ENCODE measurements at regions not wholly inside any gene's neighbourhood (a gene's known extent, or its start where the extent isn't known, plus 50 kb on each side); places are given as distances from the start of the nearest gene placed in this dataset.

DNA sequence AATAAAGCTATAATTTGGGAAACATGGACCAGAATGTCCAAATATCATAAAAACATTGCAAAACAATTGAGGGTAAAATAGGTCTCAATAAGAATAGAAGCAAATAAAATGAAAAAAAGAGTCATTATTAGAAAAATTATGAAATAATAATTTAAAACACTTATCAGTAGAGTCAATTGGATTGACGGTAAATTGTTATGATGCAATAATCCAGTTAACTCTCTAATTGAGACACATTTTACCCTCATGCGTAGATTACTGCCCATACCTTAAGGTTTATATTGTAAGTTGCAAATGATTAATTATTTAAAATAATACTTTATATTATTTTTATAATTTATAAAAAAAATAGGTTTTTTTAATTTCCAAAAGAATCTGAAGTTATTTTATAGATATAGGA is 73.4 kb upstream of the POU1F1 start:
- no peak overlapping the region for H3K4me3 ChIP-seq (ENCODE audit: low read length)
- WGBS: 84% methylated on average over 2 of the region's 2 CpGs
- ATAC-seq: no peak
- intact Hi-C loops (cut with DNase I): loop anchor here in 3 of 4 donors (5.0 to 10.0 kb wide), 2 partner anchors 652 to 655 kb away; no protein-coding TSS in a partner anchor
- no peaks in the 10 kb centered on the region for H3K9me3 ChIP-seq (ENCODE audit: control insufficient read depth, low read length)
- no peak overlapping the region for H3K27ac ChIP-seq (ENCODE audit: low read length)
- no peaks in the 10 kb centered on the region for H3K27me3 ChIP-seq (ENCODE audit: control insufficient read depth, insufficient read depth)
- no peak for DNase-seq
- H3K4me1 ChIP-seq (ENCODE audit: control insufficient read depth, insufficient read depth, low read length): no peaks in the 10 kb centered on the region

DNA sequence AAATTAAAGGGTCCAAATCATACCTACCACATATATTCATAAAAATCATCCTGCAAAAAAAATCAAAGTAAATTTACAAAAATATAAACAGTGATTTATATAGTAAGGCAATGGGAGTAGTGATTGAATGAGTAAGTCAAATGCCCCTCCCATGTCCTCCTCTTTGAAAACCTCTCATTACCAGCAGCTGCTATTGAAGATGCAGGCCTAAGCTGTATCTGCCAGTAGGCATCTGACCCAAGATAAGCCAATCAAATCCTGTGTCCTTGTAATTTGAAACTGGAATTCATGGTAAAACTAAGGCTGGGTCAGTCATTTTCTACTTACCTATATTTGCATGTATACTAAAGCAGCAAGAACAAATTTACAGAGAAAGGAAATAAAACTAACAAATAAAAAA is 60.4 kb upstream of the POU1F1 start:
- Histone ChIP-seq H3K4me3 (ENCODE audit: low read length) (no peak overlapping the region), H3K27me3 (ENCODE audit: control insufficient read depth, insufficient read depth) (no peaks in the 10 kb centered on the region), H3K9me3 (ENCODE audit: control insufficient read depth, low read length) (no peaks in the 10 kb centered on the region), H3K4me1 (ENCODE audit: control insufficient read depth, insufficient read depth, low read length) (no peaks in the 10 kb centered on the region), H3K27ac (ENCODE audit: low read length) (no peak overlapping the region)
- intact Hi-C loops (cut with DNase I): no loop called here
- no peak for ATAC-seq
- DNase-seq: no peak

- intact Hi-C loops (cut with DNase I): no loop called here
- Histone ChIP-seq H3K9me3 (ENCODE audit: control insufficient read depth, low read length) (no peaks in the 10 kb centered on the region), H3K4me3 (ENCODE audit: low read length) (no peak overlapping the region), H3K27ac (ENCODE audit: low read length) (no peak overlapping the region), H3K27me3 (ENCODE audit: control insufficient read depth, insufficient read depth) (no peaks in the 10 kb centered on the region), H3K4me1 (ENCODE audit: control insufficient read depth, insufficient read depth, low read length) (no peaks in the 10 kb centered on the region)
- WGBS: 64% methylated on average over 1 of the region's 1 CpG
- DNase-seq: no peak
- ATAC-seq: no peak
These were observed 59.5 kb upstream of the POU1F1 start for GRCh38 chr3:87335931-87336330.

GRCh38 chr3:87333393-87333892 is 57.1 kb upstream of the POU1F1 start:
- 64% methylated on average over 5 of the region's 5 CpGs for whole genome bisulfite sequencing
- intact Hi-C loops (cut with DNase I): no loop called here
- Histone ChIP-seq H3K27me3 (ENCODE audit: control insufficient read depth, insufficient read depth) (no peaks in the 10 kb centered on the region), H3K4me3 (ENCODE audit: low read length) (no peak overlapping the region), H3K9me3 (ENCODE audit: control insufficient read depth, low read length) (no peaks in the 10 kb centered on the region), H3K27ac (ENCODE audit: low read length) (no peak overlapping the region), H3K4me1 (ENCODE audit: control insufficient read depth, insufficient read depth, low read length) (no peaks in the 10 kb centered on the region)
- no peak for ATAC-seq
- DNase-seq: no peak

- no peak for ATAC-seq
- H3K27ac ChIP-seq (ENCODE audit: low read length): no peak overlapping the region
These were observed 56.4 kb upstream of the POU1F1 start for GRCh38 chr3:87332789-87333188.

GRCh38 chr3:87329065-87329464 is 52.7 kb upstream of the POU1F1 start:
- Histone ChIP-seq H3K9me3 (ENCODE audit: control insufficient read depth, low read length) (no peaks in the 10 kb centered on the region), H3K27me3 (ENCODE audit: control insufficient read depth, insufficient read depth) (no peaks in the 10 kb centered on the region), H3K27ac (ENCODE audit: low read length) (no peak overlapping the region), H3K4me3 (ENCODE audit: low read length) (no peak overlapping the region), H3K4me1 (ENCODE audit: control insufficient read depth, insufficient read depth, low read length) (no peaks in the 10 kb centered on the region)
- WGBS: 0% methylated on average over 1 of the region's 1 CpG
- intact Hi-C loops (cut with DNase I): no loop called here
- no peak for ATAC-seq
- DNase-seq: no peak

More at GRCh38 chr3:87332789-87333188, 56.4 kb upstream of the POU1F1 start:
- Histone ChIP-seq H3K4me3 (ENCODE audit: low read length) (no peak overlapping the region), H3K27me3 (ENCODE audit: control insufficient read depth, insufficient read depth) (no peaks in the 10 kb centered on the region), H3K4me1 (ENCODE audit: control insufficient read depth, insufficient read depth, low read length) (no peaks in the 10 kb centered on the region), H3K9me3 (ENCODE audit: control insufficient read depth, low read length) (no peaks in the 10 kb centered on the region)
- WGBS: 83% methylated on average over 6 of the region's 6 CpGs
- DNase-seq: no peak
- intact Hi-C loops (cut with DNase I): no loop called here
